Gastrocnemius medialis (tissue), 4 donors: ENCODE measurements at regions not wholly inside any gene's neighbourhood (a gene's known extent, or its start where the extent isn't known, plus 50 kb on each side); places are given as distances from the start of the nearest gene placed in this dataset.

Experiments
- POLR2A ChIP-seq, 2 donors: fragments of 450-650 bp; IDR thresholded peaks; one replicate each; pipeline ENCODE4 v1.6.1; 2017; ENCODE audit warnings: antibody characterized with exemption in 2 of 2, mild to moderate bottlenecking in 2 of 2, moderate library complexity in 2 of 2
- TF ChIP-seq, protein P1 (sequence below), 5 experiments: fragments of 450-650 bp in 3 of 5; fragments of 200-600 bp in 2 of 5; sonication (generic) in 2 of 5; IDR thresholded peaks in 4 of 5; conservative IDR thresholded peaks in 1 of 5; 1 replicate in 4 of 5; 2 replicates in 1 of 5; pipeline ENCODE4 v1.5.1; 2016 to 2019; ENCODE audit warnings: antibody characterized with exemption in 5 of 5, mild to moderate bottlenecking in 3 of 5, moderate library complexity in 3 of 5

DNA sequence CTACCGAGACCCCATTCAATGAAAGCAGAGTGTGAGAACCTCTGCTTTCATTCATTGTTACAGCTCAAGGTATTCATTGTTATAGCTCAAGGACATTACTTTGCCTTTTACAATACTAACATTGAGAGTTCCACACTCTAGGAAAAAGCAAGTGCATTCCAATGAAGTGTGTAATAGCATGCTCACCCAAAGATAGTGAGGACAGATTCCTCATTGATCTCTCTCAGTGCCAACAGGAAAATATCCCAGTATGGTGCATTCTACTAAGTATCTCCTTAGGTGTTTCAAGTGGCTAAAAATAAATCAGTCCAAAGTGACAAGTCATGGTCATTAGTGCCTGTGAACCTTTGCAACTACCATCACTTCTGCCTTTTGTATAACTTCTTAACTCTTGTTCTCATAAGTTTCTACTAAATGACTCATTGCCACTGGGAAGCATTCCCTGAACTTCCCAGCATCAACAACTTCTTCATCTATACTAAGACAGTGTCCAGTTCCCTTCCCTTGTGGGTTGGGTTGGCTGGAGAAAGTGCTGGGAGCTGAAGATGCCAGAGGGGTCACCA, 140.7 kb upstream of the STXBP5 start:
- TF ChIP-seq, protein P1, sequence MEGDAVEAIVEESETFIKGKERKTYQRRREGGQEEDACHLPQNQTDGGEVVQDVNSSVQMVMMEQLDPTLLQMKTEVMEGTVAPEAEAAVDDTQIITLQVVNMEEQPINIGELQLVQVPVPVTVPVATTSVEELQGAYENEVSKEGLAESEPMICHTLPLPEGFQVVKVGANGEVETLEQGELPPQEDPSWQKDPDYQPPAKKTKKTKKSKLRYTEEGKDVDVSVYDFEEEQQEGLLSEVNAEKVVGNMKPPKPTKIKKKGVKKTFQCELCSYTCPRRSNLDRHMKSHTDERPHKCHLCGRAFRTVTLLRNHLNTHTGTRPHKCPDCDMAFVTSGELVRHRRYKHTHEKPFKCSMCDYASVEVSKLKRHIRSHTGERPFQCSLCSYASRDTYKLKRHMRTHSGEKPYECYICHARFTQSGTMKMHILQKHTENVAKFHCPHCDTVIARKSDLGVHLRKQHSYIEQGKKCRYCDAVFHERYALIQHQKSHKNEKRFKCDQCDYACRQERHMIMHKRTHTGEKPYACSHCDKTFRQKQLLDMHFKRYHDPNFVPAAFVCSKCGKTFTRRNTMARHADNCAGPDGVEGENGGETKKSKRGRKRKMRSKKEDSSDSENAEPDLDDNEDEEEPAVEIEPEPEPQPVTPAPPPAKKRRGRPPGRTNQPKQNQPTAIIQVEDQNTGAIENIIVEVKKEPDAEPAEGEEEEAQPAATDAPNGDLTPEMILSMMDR (IDR thresholded peaks at IDR 0.05 in 4 of 5, conservative IDR thresholded peaks at IDR 0.05 in 1 of 5): no peak
- TF ChIP-seq POLR2A (IDR thresholded peaks at IDR 0.05): no peak
